HG02852 (cell line): ENCODE measurements at regions not wholly inside any gene's neighbourhood (a gene's known extent, or its start where the extent isn't known, plus 50 kb on each side); places are given as distances from the start of the nearest gene placed in this dataset.
A peak's percentile ranks its signal among the peaks of the same experiment; 100 is the strongest.

Experiments used
- ATAC-seq: cut with Tn5 transposase; IDR thresholded peaks from one replicate; pipeline ENCODE4 v1.9.1; 2021; ENCODE audit warnings: mild to moderate bottlenecking, moderate library complexity; ENCODE audit not compliant: unreplicated experiment

- ATAC-seq, result no peak
Measured at GRCh38 chr12:44961887-44962286, 85.8 kb upstream of the NELL2 start.

GRCh38 chr12:44960856-44961255 lies 84.7 kb upstream of the NELL2 start:
- no peak for ATAC-seq

- no peak for ATAC-seq
Measured at GRCh38 chr12:44960423-44960822, 84.3 kb upstream of the NELL2 start.

- no peak for ATAC-seq
Measured at GRCh38 chr12:44947163-44947562, 71.0 kb upstream of the NELL2 start.

GRCh38 chr12:44942714-44943113 lies 66.6 kb upstream of the NELL2 start:
- ATAC-seq, result no peak

- ATAC-seq, result peak; percentile 60
Measured at GRCh38 chr12:44930972-44931600, 55.0 kb upstream of the NELL2 start.

GRCh38 chr12:44929236-44929885 lies 53.2 kb upstream of the NELL2 start:
- no peak for ATAC-seq
